ENCODE measurements at regions not wholly inside any gene's neighbourhood (a gene's known extent, or its start where the extent isn't known, plus 50 kb on each side); places are given as distances from the start of the nearest gene placed in this dataset.

GRCh38 chr3:102158080-102158740 is 276.6 kb upstream of the ZPLD1 start:
- no peaks in the 10 kb centered on the region for H3K27me3 ChIP-seq (ENCODE audit: control insufficient read depth, insufficient read depth, low read length)
- ChIA-PET POLR2A (no interaction called here), CTCF (interaction anchor here (0.9 to 2.0 kb wide), 2 partner anchors 8 to 67 kb away, joined by 5 to 7 read pairs; no protein-coding TSS in a partner anchor)
- no peak for TF ChIP-seq CTCF (IDR thresholded peaks at IDR 0.05; ENCODE audit: insufficient read depth, low read depth, low read length)
- DNase-seq (ENCODE audit: low read depth): no peak
- H3K36me3 ChIP-seq (ENCODE audit: control insufficient read depth, insufficient read depth, low read length): no peaks in the 10 kb centered on the region
- no peak overlapping the region for H3K4me3 ChIP-seq (ENCODE audit: low read depth, low read length)

- ChIA-PET CTCF (interaction anchor here (0.6 kb wide), 1 partner anchor 10 kb away, joined by 3 read pairs; no protein-coding TSS in a partner anchor), POLR2A (no interaction called here)
- Histone ChIP-seq H3K27me3 (ENCODE audit: control insufficient read depth, insufficient read depth, low read length) (no peaks in the 10 kb centered on the region), H3K4me3 (ENCODE audit: low read depth, low read length) (no peak overlapping the region), H3K36me3 (ENCODE audit: control insufficient read depth, insufficient read depth, low read length) (no peaks in the 10 kb centered on the region)
- no peak for TF ChIP-seq CTCF (IDR thresholded peaks at IDR 0.05; ENCODE audit: insufficient read depth, low read depth, low read length)
- DNase-seq (ENCODE audit: low read depth): no peak
These were observed 274.9 kb upstream of the ZPLD1 start for GRCh38 chr3:102159810-102160451.

- no peaks in the 10 kb centered on the region for H3K27me3 ChIP-seq (ENCODE audit: control insufficient read depth, insufficient read depth, low read length)
- CTCF ChIA-PET: no interaction called here
- H3K36me3 ChIP-seq (ENCODE audit: control insufficient read depth, insufficient read depth, low read length): no peaks in the 10 kb centered on the region
- TF ChIP-seq CTCF (IDR thresholded peaks at IDR 0.05; ENCODE audit: insufficient read depth, low read depth, low read length): no peak
- DNase-seq (ENCODE audit: low read depth): no peak
- no peak overlapping the region for H3K4me3 ChIP-seq (ENCODE audit: low read depth, low read length)
- POLR2A ChIA-PET: no interaction called here
These were observed 273.3 kb upstream of the ZPLD1 start for GRCh38 chr3:102161384-102162006.

- POLR2A ChIA-PET: no interaction called here
- H3K27me3 ChIP-seq (ENCODE audit: control insufficient read depth, insufficient read depth, low read length): no peaks in the 10 kb centered on the region
- no peaks in the 10 kb centered on the region for H3K36me3 ChIP-seq (ENCODE audit: control insufficient read depth, insufficient read depth, low read length)
- H3K4me3 ChIP-seq (ENCODE audit: low read depth, low read length): no peak overlapping the region
- TF ChIP-seq CTCF (IDR thresholded peaks at IDR 0.05; ENCODE audit: insufficient read depth, low read depth, low read length): no peak
- CTCF ChIA-PET: interaction anchor here (1.2 kb wide), 1 partner anchor 62 kb away, joined by 3 read pairs; no protein-coding TSS in a partner anchor
- DNase-seq (ENCODE audit: low read depth): no peak
These were observed 272.6 kb upstream of the ZPLD1 start for GRCh38 chr3:102162251-102162650.

Data from BJ (cell line).